B cell (primary cell): ENCODE measurements at regions not wholly inside any gene's neighbourhood (a gene's known extent, or its start where the extent isn't known, plus 50 kb on each side); places are given as distances from the start of the nearest gene placed in this dataset.

Experiments
- EZH2 ChIP-seq: IDR thresholded peaks from 2 replicates; pipeline ENCODE4 v1.6.1; 2012; ENCODE audit warnings: borderline replicate concordance, low read depth, mild to moderate bottlenecking, moderate library complexity, low read length; ENCODE audit not compliant: insufficient read depth, poor library complexity, severe bottlenecking
- TF ChIP-seq, protein P1 (sequence below): fragments of 200-600 bp; IDR thresholded peaks from one replicate; pipeline ENCODE4 v1.8.0; 2022; ENCODE audit warnings: antibody characterized with exemption, mild to moderate bottlenecking

DNA sequence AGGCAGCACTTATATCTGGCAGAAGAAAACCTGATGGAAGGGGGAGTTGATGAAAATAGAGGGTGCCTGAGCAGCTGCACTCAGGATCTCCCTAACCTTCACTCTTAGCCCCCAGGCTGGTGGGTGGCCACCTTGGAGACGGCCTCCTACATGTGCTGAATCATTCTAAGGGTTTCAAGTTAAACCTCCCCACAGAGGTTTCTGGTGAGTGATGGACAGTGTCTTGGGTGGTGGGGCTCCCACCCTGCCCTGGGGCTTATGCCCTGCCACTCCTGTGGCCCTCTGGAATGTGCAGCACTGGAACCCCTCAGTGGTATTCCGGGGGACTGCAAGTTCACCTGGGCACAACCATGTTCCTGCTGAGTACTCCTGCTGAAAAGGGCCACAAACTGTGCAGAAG, 357.2 kb downstream of the CD83 start:
- TF ChIP-seq, protein P1, sequence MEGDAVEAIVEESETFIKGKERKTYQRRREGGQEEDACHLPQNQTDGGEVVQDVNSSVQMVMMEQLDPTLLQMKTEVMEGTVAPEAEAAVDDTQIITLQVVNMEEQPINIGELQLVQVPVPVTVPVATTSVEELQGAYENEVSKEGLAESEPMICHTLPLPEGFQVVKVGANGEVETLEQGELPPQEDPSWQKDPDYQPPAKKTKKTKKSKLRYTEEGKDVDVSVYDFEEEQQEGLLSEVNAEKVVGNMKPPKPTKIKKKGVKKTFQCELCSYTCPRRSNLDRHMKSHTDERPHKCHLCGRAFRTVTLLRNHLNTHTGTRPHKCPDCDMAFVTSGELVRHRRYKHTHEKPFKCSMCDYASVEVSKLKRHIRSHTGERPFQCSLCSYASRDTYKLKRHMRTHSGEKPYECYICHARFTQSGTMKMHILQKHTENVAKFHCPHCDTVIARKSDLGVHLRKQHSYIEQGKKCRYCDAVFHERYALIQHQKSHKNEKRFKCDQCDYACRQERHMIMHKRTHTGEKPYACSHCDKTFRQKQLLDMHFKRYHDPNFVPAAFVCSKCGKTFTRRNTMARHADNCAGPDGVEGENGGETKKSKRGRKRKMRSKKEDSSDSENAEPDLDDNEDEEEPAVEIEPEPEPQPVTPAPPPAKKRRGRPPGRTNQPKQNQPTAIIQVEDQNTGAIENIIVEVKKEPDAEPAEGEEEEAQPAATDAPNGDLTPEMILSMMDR, result no peak
- no peak for TF ChIP-seq EZH2
